Trophoblast cell (in vitro differentiated cells and primary cell): ENCODE measurements at regions not wholly inside any gene's neighbourhood (a gene's known extent, or its start where the extent isn't known, plus 50 kb on each side); places are given as distances from the start of the nearest gene placed in this dataset.

ENCODE experiments used
- DNase-seq, 2 donors: peaks; one replicate each; pipeline ENCODE4 v3.0.0-alpha.2; 2016
- H2AFZ ChIP-seq: 2 replicates; pipeline ENCODE4 v1.6.1; 2013; ENCODE audit warnings: low read length, moderate library complexity, mild to moderate bottlenecking; ENCODE audit not compliant: insufficient read depth, poor library complexity
- H2AK5ac ChIP-seq: 2 replicates; pipeline ENCODE4 v1.6.1; 2013; ENCODE audit warnings: mild to moderate bottlenecking, low read length
- H2BK120ac ChIP-seq: 2 replicates; pipeline ENCODE4 v1.6.1; 2013; ENCODE audit warnings: low read length, mild to moderate bottlenecking, moderate library complexity; ENCODE audit not compliant: insufficient read depth, poor library complexity
- H2BK12ac ChIP-seq: 2 replicates; pipeline ENCODE4 v1.6.1; 2013; ENCODE audit warnings: mild to moderate bottlenecking, low read length, moderate library complexity
- H2BK5ac ChIP-seq: 2 replicates; pipeline ENCODE4 v1.6.1; 2013; ENCODE audit warnings: low read length, low read depth, moderate library complexity, mild to moderate bottlenecking; ENCODE audit not compliant: poor library complexity
- H3K14ac ChIP-seq: 2 replicates; pipeline ENCODE4 v1.6.1; 2013; ENCODE audit warnings: mild to moderate bottlenecking, low read length
- H3K18ac ChIP-seq: 2 replicates; pipeline ENCODE4 v1.6.1; 2013; ENCODE audit warnings: mild to moderate bottlenecking, low read length
- H3K23ac ChIP-seq: 2 replicates; pipeline ENCODE4 v1.6.1; 2013; ENCODE audit warnings: low read length
- H3K27ac ChIP-seq: 2 replicates; pipeline ENCODE4 v1.5.1; 2013; ENCODE audit warnings: low read depth, mild to moderate bottlenecking, inconsistent platforms, low read length, moderate library complexity
- H3K27me3 ChIP-seq: 2 replicates; pipeline ENCODE4 v1.6.1; 2013; ENCODE audit warnings: inconsistent platforms, mild to moderate bottlenecking, low read length, moderate library complexity; ENCODE audit not compliant: insufficient read depth
- H3K36me3 ChIP-seq, 2 experiments: 1 replicate in 1 of 2; 2 replicates in 1 of 2; pipeline ENCODE4 v1.6.1; 2013; ENCODE audit warnings: low read length in 2 of 2, mild to moderate bottlenecking in 2 of 2, moderate library complexity in 1 of 2; ENCODE audit not compliant: insufficient read depth in 2 of 2, control insufficient read depth in 1 of 2
- H3K4ac ChIP-seq: 2 replicates; pipeline ENCODE4 v1.6.1; 2013; ENCODE audit warnings: low read depth, mild to moderate bottlenecking, low read length, moderate library complexity
- H3K4me1 ChIP-seq, 2 experiments: 1 replicate in 1 of 2; 2 replicates in 1 of 2; pipeline ENCODE4 v1.6.1; 2013; ENCODE audit warnings: low read length in 2 of 2, mild to moderate bottlenecking in 2 of 2, moderate library complexity in 1 of 2; ENCODE audit not compliant: insufficient read depth in 2 of 2, control insufficient read depth in 1 of 2
- H3K4me2 ChIP-seq: 2 replicates; pipeline ENCODE4 v1.6.1; 2013; ENCODE audit warnings: inconsistent platforms, mild to moderate bottlenecking, low read length, moderate library complexity
- H3K4me3 ChIP-seq: 2 replicates; pipeline ENCODE4 v1.5.1; 2013; ENCODE audit warnings: mild to moderate bottlenecking, low read depth, low read length, inconsistent platforms
- H3K79me1 ChIP-seq: one replicate; pipeline ENCODE4 v1.6.1; 2013; ENCODE audit warnings: low read length
- H3K79me2 ChIP-seq: 2 replicates; pipeline ENCODE4 v1.6.1; 2013; ENCODE audit warnings: low read length, mild to moderate bottlenecking; ENCODE audit not compliant: control insufficient read depth, insufficient read depth, poor library complexity
- H3K9ac ChIP-seq: 2 replicates; pipeline ENCODE4 v1.6.1; 2013; ENCODE audit warnings: mild to moderate bottlenecking, low read length
- H3K9me3 ChIP-seq: 2 replicates; pipeline ENCODE4 v1.6.1; 2013; ENCODE audit warnings: low read depth, mild to moderate bottlenecking, control low read depth, inconsistent platforms, low read length; ENCODE audit not compliant: insufficient read depth
- H4K12ac ChIP-seq: 2 replicates; pipeline ENCODE4 v1.6.1; 2013; ENCODE audit warnings: low read depth, mild to moderate bottlenecking, low read length, moderate library complexity
- H4K8ac ChIP-seq: 2 replicates; pipeline ENCODE4 v1.6.1; 2013; ENCODE audit warnings: low read depth, mild to moderate bottlenecking, low read length, moderate library complexity
- H4K91ac ChIP-seq: one replicate; pipeline ENCODE4 v1.6.1; 2013; ENCODE audit warnings: low read depth, mild to moderate bottlenecking, low read length, moderate library complexity
- WGBS: extraction: QIAGEN DNeasy Blood & Tissue Kit; methylation state at CpG from one replicate; pipeline ENCODE4 v1.1.7; 2013; ENCODE audit warnings: missing lambda C conversion rate; ENCODE audit not compliant: insufficient read length, insufficient coverage; ENCODE audit errors: extremely low coverage; 5-methylcytosine and 5-hydroxymethylcytosine counted together

DNA sequence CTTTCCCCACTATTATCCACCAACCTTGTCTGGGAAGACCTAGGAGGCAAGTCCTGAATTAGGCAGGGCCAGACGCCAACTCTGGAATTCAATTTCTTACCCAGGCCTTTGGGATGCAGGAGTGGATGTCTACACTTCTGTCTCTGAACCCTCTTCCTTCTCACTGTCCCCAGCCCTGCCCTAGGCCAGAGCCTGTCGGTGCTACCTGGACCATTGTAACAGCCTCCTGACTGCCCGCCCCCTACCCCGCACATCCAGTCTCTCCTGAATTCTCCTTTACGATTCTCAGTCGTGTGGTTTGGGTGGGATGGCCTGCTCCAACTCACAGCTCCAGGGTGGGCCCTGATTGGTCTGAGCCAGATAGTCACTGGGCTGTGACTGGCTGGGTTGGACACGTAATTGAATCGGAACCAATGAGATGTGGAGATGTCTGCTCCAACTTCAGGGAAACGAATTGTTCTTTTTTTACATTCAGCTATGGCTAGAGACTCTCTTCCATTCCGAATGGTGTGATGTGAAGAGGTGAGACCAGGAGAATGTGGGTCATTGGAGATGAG, 304.6 kb downstream of the PTPRU start:
- no peaks in the 10 kb centered on the region for H3K79me1 ChIP-seq
- H2AK5ac ChIP-seq: no peak overlapping the region
- no peak overlapping the region for H2BK120ac ChIP-seq
- H3K36me3 ChIP-seq: no peaks in the 10 kb centered on the region
- no peak overlapping the region for H4K12ac ChIP-seq
- peaks cover 5% of the 10 kb centered on the region for H3K9me3 ChIP-seq
- no peak overlapping the region for H4K8ac ChIP-seq
- no peak overlapping the region for H3K9ac ChIP-seq
- no peak overlapping the region for H2BK5ac ChIP-seq
- no peak overlapping the region for H3K4me3 ChIP-seq
- DNase-seq: no peak
- H3K27ac ChIP-seq: no peak overlapping the region
- H3K23ac ChIP-seq: no peak overlapping the region
- no peak overlapping the region for H3K4me2 ChIP-seq
- no peaks in the 10 kb centered on the region for H3K27me3 ChIP-seq
- no peak overlapping the region for H3K14ac ChIP-seq
- H4K91ac ChIP-seq: no peak overlapping the region
- no CpG with 5 or more reads among the region's 10 CpGs for WGBS
- H3K4ac ChIP-seq: no peak overlapping the region
- H3K4me1 ChIP-seq: no peaks in the 10 kb centered on the region
- H3K79me2 ChIP-seq: no peaks in the 10 kb centered on the region
- H3K18ac ChIP-seq: no peak overlapping the region
- no peak overlapping the region for H2BK12ac ChIP-seq
- no peak overlapping the region for H2AFZ ChIP-seq

- peaks cover 5% of the 10 kb centered on the region for H3K9me3 ChIP-seq
- H3K4ac ChIP-seq: no peak overlapping the region
- H3K27me3 ChIP-seq: no peaks in the 10 kb centered on the region
- no peak overlapping the region for H4K91ac ChIP-seq
- H3K18ac ChIP-seq: no peak overlapping the region
- H4K12ac ChIP-seq: no peak overlapping the region
- H3K14ac ChIP-seq: no peak overlapping the region
- DNase-seq: no peak
- H3K27ac ChIP-seq: no peak overlapping the region
- no peak overlapping the region for H2AK5ac ChIP-seq
- H3K4me2 ChIP-seq: no peak overlapping the region
- H2AFZ ChIP-seq: no peak overlapping the region
- H3K79me2 ChIP-seq: no peaks in the 10 kb centered on the region
- H3K79me1 ChIP-seq: no peaks in the 10 kb centered on the region
- no peak overlapping the region for H2BK5ac ChIP-seq
- no peak overlapping the region for H4K8ac ChIP-seq
- no peak overlapping the region for H3K4me3 ChIP-seq
- H3K36me3 ChIP-seq: no peaks in the 10 kb centered on the region
- H3K23ac ChIP-seq: no peak overlapping the region
- H2BK12ac ChIP-seq: no peak overlapping the region
- no peak overlapping the region for H3K9ac ChIP-seq
- no CpG with 5 or more reads among the region's 7 CpGs for WGBS
- H3K4me1 ChIP-seq: no peaks in the 10 kb centered on the region
- no peak overlapping the region for H2BK120ac ChIP-seq
Observed at GRCh38 chr1:29539971-29540370, 303.6 kb downstream of the PTPRU start.

GRCh38 chr1:29538586-29538985, 302.3 kb downstream of the PTPRU start:
- Histone ChIP-seq H3K23ac (no peak overlapping the region), H2BK5ac (no peak overlapping the region), H4K8ac (no peak overlapping the region), H4K12ac (no peak overlapping the region), H3K14ac (no peak overlapping the region), H3K27ac (no peak overlapping the region), H4K91ac (no peak overlapping the region), H3K9me3 (peaks cover 5% of the 10 kb centered on the region), H3K4me1 (no peaks in the 10 kb centered on the region), H2BK12ac (no peak overlapping the region), H3K27me3 (no peaks in the 10 kb centered on the region), H3K4me2 (no peak overlapping the region), H2BK120ac (no peak overlapping the region), H2AFZ (no peak overlapping the region), H3K4me3 (no peak overlapping the region), H3K79me2 (no peaks in the 10 kb centered on the region), H2AK5ac (no peak overlapping the region), H3K4ac (no peak overlapping the region), H3K79me1 (no peaks in the 10 kb centered on the region), H3K18ac (no peak overlapping the region), H3K9ac (no peak overlapping the region), H3K36me3 (no peaks in the 10 kb centered on the region)
- no peak for DNase-seq
- WGBS: no CpG with 5 or more reads among the region's 3 CpGs

DNA sequence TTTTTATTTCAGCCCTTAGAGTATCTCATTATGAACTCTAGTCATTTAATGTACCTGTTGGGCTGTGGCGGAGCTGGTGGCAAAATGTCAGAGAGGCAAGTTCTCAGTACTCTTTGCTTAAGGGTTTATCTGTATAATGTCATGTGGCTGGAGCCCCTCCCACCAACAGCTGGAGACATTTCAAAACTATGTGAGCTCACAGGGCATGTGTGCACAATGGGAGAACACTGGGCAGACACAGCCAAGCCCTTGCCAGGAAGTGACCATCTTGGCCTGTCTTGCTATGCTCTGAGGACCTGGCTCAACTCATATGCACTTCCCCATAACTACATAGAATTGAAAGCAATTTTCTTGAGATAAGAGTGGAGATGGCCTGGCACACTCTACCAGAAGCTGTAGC, 296.4 kb downstream of the PTPRU start:
- Histone ChIP-seq H3K23ac (no peak overlapping the region), H4K91ac (no peak overlapping the region), H2BK120ac (no peak overlapping the region), H2AFZ (no peak overlapping the region), H3K9me3 (no peaks in the 10 kb centered on the region), H3K4me2 (no peak overlapping the region), H2AK5ac (no peak overlapping the region), H3K4me1 (no peaks in the 10 kb centered on the region), H3K9ac (no peak overlapping the region), H3K79me2 (no peaks in the 10 kb centered on the region), H3K79me1 (no peaks in the 10 kb centered on the region), H2BK5ac (no peak overlapping the region), H3K14ac (no peak overlapping the region), H3K18ac (no peak overlapping the region), H3K4me3 (no peak overlapping the region), H3K4ac (no peak overlapping the region), H3K27ac (no peak overlapping the region), H2BK12ac (no peak overlapping the region), H4K8ac (no peak overlapping the region), H3K36me3 (no peaks in the 10 kb centered on the region), H3K27me3 (no peaks in the 10 kb centered on the region), H4K12ac (no peak overlapping the region)
- WGBS: no CpG with 5 or more reads among the region's 1 CpG
- DNase-seq: no peak
